A549 (cell line): ENCODE measurements at regions not wholly inside any gene's neighbourhood (a gene's known extent, or its start where the extent isn't known, plus 50 kb on each side); places are given as distances from the start of the nearest gene placed in this dataset.

Experiments used
- CTCF ChIP-seq: fragments of >200 bp; sonication (Bioruptor Twin); formaldehyde crosslinking; IDR thresholded peaks from 3 replicates; pipeline ENCODE4 v1.5.1; 2016
- EP300 ChIP-seq, 2 experiments: fragments of >200 bp; sonication (Bioruptor Twin); formaldehyde crosslinking; IDR thresholded peaks; 2 replicates in 1 of 2; 3 replicates in 1 of 2; pipeline ENCODE4 v1.6.1; 2016 to 2017
- HEYL ChIP-seq: fragments of 250-450 bp; sonication (Bioruptor Pico); IDR thresholded peaks from 2 replicates; pipeline ENCODE4 v1.8.0; 2021; ENCODE audit warnings: mild to moderate bottlenecking, moderate library complexity
- NPAS2 ChIP-seq: fragments of 250-450 bp; sonication (Bioruptor Pico); IDR thresholded peaks from 2 replicates; pipeline ENCODE4 v1.8.0; 2022; ENCODE audit warnings: mild to moderate bottlenecking, moderate library complexity, borderline replicate concordance
- PHF8 ChIP-seq: fragments of 200-600 bp; sonication (generic); IDR thresholded peaks from 2 replicates; pipeline ENCODE4 v1.6.1; 2016; ENCODE audit warnings: low read depth, mild to moderate bottlenecking, antibody characterized with exemption, moderate library complexity, borderline replicate concordance
- POLR2A ChIP-seq: IDR thresholded peaks from 2 replicates; pipeline ENCODE4 v1.6.1; 2012; ENCODE audit warnings: mild to moderate bottlenecking, low read length
- RNF2 ChIP-seq: fragments of 200-600 bp; sonication (generic); IDR thresholded peaks from 2 replicates; pipeline ENCODE4 v1.6.1; 2016; ENCODE audit warnings: low read depth, mild to moderate bottlenecking, antibody characterized with exemption, moderate library complexity, borderline replicate concordance

- TF ChIP-seq CTCF: no peak
- TF ChIP-seq RNF2: no peak
- TF ChIP-seq HEYL: no peak
- TF ChIP-seq NPAS2 (CRISPR knock-in tag): no peak
- no peak for TF ChIP-seq EP300 (IDR thresholded peaks at IDR 0.05)
- no peak for TF ChIP-seq PHF8
- no peak for TF ChIP-seq POLR2A
These were observed 181.9 kb downstream of the UTP18 start for GRCh38 chr17:51442088-51442865.
